Posterior cingulate gyrus (tissue), 11 donors: ENCODE measurements at regions not wholly inside any gene's neighbourhood (a gene's known extent, or its start where the extent isn't known, plus 50 kb on each side); places are given as distances from the start of the nearest gene placed in this dataset.
A peak's percentile ranks its signal among the peaks of the same experiment; 100 is the strongest.

Experiments used
- DNase-seq, 10 donors: peaks; one replicate each; pipeline versions ENCODE4 v3.0.0 to v3.0.0-alpha.2; 2020 to 2021; ENCODE audit warnings: mixed read lengths in 3 of 10
- intact Hi-C: fragments of 100-400 bp; cut with DNase I; formaldehyde crosslinking; loops from one replicate; pipeline ENCODE4 v1.15.1; 2023

DNA sequence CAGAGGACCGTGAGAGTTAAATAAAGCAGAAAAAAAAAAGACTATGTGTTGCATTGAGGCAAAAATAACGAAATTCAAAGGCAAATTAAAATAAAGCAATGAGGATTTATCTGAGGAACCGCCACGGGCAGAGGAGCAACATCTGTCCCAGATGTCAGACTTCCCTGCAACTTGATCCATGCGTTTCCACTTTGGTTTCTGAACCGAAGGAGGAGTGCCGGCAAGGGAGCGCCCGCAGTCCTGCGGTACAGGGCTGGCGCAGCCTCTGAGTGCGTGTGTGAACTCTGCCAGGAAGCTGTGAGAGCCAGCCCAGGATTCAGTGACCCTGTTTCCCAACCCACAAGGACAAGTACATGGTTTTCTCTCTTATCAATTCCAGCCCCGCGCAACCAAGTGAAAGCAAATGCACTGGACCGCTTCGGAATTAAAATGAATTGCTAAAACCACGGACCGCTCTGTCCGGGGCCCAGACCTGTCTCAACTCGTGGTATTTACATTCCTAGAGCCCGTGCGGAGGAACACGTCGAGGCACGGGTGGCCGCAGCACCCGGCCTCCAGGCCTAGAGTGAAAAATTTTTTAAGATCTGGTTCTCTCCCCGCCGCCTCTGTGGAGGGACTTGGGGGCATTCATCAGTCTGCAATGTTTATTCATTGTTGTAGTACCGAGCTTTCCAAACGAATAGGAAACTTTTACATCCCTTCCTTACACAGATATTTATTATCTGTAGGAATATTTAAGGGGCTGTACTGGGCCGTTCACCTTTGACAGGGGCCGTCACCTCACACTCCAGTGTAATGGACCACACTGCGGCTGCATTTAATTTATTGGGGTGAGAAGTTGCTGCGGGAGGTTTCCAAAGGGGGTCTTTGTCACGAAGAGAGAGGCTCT, 291.5 kb upstream of the NFE2L3 start:
- intact Hi-C loops, result no loop called here

DNA sequence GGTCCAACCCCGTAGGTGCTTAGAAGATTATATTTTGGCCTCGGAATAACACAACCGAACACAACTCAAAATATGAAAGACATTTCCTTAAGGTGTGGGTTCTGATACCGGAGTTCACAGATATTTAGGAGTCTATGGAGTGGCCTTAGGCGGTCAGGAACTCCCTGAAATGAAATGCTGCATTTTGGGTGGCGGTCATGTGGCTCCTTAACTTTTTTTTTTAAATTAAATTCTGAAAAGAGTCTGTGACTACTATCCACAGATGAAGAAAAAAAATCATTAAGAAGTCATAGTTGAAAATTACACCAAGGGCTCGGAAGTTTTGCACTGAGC, 290.9 kb upstream of the NFE2L3 start:
- intact Hi-C loops, result no loop called here
- no peak for DNase-seq

More for the DNA sequence above, 291.5 kb upstream of the NFE2L3 start:
- peak in 1 of 10 donors; percentile 70 for DNase-seq

DNA sequence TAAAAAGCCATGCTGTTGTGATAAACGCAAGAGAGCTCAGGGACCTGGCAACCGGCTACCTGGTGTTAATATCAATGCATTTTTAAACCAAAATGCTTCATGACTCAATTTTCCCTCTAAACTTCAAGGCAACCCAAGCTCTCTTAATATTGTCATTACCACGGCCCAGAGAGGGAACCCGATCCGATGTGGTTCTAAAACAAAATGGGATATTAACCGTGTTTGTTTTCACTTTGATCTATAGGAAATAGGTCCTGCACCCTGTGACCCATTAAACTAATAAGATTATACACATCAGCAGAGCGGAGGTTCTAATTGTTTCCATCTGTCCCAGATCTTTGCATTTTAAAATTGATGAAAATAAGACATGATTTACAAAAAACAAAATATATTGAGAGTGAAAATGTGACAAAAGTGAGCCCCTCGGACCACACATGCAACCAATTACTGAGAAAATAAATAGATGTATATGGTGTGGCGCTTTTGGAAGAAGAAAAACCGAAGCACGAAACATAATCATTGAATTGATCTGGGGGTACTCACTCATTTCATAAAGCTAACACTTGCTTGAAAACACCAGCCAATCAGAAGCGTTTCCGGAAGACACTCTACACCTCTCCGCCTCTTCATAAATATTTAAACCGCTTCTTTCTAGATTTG, 290.3 kb upstream of the NFE2L3 start:
- DNase-seq, result no peak
- intact Hi-C loops, result no loop called here

DNA sequence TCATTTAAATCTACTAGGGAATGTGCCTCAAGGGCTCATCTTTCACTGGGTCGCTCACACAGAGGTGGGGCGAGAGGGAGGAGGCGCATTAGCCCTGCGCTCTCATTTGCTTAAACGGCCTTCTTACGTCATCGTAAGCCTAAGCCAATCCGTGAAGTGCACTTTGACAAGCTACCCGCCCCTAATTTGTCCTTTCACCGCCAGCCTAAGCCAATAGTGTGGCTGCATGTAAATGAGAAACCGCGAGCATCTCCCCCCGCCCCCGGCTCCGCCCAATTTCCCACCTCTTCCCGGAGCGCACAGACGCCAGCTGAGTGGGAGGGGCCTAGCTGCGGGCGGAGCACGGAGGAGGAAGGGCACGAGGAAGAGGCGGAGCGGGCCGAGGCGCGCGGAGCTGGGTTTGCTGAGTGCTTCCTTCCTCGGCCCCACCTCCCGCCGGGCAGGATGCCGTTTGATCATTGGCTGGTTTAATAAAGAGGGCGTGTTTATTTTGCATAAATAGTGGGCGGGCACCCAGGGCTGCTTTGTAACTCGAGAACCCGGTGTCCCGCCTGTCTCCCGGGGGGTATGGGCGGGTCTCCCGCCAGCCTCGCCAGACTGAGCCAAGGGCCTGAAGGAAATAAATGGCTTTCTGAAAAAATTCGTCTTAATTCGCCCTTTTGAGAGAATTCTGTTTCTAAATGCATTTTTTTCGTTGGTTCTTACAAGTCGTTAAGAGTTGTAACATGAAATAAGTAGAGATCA, 289.6 kb upstream of the NFE2L3 start:
- intact Hi-C loops, result no loop called here
- DNase-seq, result peak in 3 of 10 donors; percentile 26 to 89 (median 70)

DNA sequence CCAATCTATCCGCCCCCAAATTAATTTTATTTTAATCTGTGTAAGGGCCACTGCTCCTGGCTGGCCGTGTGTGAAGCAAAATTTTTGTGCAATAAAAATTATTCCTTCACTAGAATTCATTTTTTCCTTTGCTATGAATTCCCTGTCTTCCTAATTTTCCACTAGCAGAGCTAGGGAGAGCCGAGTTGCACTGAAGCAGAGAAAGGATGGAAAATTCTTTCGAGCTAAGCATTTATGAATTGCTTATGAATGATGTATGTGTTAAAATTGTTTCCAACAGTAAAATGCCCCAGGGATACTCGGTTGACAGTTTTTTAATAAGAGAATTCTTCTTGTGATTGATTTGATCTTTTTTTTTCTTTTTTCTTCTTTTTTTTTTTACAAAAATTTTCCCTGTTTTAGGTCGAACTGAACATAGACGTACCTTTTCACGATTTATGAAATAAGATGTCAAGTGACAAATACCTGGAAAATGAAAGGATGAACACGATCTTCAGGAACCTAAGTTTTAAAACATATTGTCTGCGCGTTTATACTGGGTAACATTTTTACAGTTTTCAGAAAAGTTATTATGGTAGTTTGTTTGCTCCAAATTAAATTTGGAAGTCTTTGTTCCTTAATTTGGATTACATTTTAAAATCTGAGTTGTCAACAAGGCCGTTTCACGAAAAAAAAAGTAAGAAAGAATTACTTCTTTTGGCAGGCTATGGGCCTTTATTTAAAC, 288.8 kb upstream of the NFE2L3 start:
- DNase-seq, result no peak
- intact Hi-C loops, result no loop called here

DNA sequence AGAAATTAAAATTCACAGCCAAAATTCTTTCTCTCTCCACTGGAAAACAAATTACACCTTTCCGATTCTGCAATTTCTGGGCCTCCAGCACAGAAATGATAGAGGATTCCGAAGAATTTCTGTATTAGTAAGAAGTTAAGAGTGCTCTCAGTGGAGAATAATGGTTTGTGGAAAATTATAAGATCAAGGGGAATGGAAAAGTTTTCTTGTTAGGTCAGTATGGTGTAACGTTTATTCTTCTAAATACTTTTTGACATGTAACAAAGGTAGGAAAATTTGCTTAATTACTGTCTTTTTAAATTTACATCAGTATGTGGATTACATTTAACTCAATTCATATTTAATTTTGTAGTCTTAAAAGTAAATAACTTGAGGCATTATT, 288.3 kb upstream of the NFE2L3 start:
- no peak for DNase-seq
- intact Hi-C loops, result no loop called here

DNA sequence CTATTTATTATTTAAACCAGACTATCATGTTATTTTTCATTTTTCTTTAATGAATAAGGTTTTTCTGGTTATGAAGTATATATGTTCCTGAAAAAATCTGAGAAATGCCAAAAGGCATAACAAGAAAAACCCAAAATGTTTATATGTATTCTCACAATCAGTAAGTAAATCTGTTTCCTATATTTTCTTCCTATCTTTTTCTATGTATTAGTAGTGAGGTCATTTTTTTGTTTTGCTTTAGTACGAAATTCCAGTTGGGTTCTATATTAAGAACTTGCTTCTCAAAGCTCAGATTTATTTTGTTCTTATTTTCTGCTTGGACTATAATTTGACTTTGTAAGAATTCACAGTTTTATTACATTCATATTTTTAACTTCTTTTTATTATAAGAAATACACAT, 287.5 kb upstream of the NFE2L3 start:
- intact Hi-C loops, result no loop called here
- no peak for DNase-seq

DNA sequence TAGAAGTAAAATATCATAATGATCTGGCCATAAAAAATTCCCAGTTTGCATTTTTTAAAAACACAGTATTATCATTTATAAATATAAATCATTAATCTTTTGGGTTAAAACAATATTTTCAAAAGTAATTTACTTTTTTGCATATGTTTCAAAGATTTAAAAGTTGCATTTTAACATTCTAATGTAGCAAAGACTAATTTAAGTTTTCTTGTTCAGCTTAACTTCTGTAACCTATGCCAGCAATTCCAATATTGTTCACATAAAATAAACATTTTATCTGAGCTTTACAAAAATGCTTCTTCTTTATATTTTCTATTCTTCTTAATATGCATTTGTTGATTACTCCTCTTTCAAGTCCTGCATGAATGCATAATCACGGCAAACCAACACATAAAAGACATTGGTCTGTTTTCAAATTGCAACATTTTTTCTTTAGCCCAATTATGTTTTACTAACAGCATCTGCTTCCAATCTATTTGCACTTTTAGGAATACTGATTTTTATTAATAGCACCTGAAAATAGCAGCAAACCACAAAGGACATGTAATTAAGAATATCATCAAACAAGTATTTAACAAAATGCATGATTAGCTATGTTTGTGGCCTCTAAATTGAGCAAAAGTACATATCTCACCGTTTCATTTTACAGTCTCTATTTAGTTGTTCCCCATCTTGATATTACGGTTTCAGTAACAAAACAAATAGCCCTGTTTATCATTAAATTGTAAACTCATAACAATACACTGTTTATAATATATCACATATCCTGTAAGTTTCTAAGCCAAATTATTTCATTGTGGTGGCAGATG, 286.9 kb upstream of the NFE2L3 start:
- intact Hi-C loops, result no loop called here

DNA sequence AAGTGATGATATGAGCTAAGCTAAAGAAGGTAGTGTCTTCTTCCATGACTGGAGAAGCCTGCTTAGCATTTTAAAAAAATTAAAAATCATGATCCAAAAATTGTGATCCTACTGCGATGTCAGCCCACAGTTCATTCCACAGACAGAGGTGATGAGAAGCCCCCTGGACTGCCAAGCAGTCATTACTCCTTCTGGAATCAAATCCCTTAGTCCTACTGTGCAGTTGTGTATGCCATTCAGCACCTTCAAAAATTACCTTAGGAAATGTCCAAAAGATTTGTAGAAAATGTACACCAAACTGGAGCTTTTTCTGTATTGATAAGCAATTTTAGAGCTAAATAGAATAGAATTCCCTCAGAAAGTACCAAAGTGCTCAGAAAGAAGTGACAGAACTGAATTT, 283.5 kb upstream of the NFE2L3 start:
- DNase-seq, result no peak
- intact Hi-C loops, result no loop called here

More for the DNA sequence above, 286.9 kb upstream of the NFE2L3 start:
- no peak for DNase-seq

DNA sequence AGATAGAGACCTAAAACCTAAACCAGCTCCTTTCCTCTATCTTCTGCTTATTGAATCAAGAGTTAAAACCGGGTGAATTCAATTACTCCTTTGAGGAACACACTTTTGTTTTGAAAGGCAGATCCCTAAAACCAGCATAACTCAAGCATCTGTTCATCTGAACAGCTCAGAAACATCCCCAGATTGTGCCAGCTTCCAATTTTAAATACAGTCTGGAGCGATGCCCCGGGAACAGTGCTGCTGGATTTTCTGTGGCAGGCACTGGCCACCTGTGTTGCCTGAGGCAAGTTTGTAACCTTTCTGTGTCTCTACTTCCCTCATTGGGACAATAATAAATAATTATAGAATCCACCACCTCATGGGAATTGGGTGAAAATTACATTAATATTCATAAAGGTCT, 281.4 kb upstream of the NFE2L3 start:
- intact Hi-C loops, result no loop called here
- DNase-seq, result no peak

DNA sequence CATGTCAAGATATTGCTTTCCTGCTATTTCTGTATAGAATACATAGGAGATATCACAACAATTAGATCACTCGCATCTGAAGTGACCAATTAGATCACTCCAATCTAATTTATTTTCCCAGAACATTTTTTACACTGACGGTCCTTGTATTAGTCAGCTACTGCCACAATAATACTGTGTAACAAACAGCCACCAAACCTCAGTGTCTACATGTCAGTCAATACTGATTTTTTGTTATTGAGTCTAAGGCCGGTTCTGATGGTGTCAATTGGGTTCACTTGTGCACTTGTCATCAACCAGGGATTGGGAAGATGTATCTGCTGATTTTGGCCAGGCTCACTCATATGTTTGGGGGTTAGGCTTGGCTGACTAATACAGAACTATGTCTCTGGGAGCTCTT, 275.9 kb upstream of the NFE2L3 start:
- intact Hi-C loops, result no loop called here
- no peak for DNase-seq

DNA sequence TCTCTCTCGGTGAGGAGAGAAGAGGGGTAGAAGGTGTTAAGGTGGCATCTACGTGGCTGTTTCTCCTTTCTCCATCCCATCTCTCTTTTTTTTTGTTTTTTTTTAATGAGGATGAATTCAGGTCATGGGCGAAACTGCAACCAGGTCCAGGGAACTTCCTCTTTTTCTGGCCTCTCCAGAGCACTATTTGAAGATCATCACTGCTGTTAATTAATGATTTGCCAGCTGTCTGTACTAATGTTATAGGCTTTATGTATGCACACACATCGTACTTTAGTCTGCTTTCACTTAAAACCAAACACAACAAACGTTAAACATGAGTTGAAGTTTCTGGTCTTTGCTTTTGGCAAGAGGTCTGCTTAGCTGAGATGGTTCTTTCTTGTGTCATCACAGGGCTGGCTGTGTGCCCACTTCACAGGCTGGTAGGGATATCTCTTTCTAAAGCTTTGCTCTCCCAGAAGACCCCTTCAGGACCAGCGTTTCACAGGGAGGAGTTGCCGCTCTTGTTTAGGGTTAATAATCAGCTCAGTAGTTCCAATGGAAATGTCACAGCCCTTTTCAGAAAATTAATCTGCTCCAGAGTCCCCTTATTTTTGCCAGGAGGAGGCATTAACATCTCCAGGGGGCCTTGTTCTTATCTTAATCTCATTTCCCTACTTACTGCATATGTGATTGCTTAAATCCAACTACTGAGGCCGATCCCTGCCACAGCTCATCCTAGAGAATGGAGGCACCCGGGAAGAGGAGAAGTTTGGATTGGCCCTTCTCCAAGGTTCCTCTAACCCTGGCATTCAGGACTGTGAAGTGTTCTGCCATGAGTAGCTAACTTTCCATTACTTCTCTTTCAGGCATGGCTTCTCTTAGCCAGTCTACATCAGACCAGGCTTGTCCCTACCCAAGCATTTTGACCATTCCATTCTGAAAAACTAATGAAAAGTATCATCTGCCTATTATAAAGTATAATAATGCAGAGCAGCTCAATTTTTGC, 273.9 kb upstream of the NFE2L3 start:
- intact Hi-C loops, result no loop called here
- DNase-seq, result no peak

DNA sequence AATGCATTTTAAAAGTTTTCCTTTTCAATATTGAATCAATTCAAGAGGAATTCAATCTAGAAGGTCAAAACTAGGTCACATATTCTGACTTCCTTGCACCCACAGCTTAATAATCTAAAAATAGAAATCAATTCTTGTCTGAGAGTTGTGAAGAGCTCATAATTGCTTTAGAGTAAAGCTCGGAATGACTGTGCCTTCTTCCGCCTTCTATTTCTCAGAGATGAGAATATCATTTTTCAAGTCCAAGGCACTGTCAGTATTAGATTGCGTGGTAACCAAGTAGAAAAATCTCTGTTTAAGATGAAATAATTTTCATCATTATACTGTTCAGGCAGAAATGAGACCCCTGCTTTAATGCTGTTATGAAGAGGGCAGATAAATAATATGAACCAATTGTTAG, 272.2 kb upstream of the NFE2L3 start:
- DNase-seq, result no peak
- intact Hi-C loops, result no loop called here

DNA sequence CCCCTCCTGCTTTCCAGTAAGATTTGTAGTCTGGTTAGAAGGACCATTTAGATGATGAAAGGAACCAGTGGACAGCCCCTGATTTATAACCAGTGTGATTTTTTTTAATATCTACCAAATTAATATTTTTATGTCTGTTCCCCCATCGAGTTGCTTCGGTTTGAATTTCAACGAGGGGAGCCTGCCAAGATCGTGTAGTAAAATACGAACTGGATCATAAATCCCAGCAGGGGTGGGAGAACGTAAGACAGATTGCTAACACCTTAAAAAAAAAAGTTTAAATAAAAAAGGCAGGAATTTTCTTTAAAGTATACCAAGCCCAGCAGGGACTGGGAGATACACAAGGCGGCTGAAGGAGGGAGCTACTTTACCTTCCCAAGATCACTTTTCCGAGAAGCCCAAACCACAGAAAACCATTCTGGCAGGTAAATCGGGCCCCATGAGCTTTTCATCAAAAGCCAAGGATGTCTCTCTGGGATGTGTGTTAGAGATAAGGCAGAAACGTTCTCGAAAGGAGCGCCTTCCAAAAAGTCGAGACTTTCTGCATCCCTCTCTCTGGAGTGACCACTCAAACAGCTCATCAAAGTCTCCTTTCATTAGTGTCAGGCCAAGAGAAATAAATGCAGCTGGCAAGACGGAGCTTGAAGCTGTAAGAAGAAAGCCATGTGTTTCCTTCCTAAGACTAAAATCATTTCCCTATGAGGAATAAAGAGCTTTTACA, 270.5 kb upstream of the NFE2L3 start:
- no peak for DNase-seq
- intact Hi-C loops, result no loop called here

DNA sequence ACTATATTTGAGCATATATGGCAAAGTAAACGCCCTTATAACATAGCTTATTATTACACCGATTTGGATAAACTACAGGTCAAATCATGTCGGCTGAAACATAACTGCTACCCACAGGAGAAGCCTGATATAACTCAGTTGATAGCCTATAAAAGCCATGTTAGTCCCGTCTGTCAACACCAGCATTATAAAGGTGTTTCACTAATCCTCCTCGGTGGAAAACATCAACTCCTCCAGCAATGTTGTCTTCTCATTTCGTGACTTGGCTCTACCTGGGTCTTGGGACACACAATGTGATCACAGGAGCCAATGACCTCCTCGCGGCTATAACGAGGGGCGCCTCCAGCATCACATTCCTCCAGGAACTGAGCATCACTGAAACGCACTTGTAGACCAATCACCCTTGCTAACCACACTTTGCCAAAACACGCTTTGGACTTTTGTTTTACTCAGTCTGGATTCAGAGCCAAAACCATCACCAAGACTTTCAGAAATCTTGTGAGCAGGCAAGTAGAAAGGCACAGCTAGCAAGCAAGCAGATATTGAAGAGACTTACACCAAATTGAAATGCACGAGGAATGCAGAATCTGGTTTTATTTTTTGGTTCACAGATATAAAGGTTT, 269.7 kb upstream of the NFE2L3 start:
- intact Hi-C loops, result no loop called here
- DNase-seq, result no peak

DNA sequence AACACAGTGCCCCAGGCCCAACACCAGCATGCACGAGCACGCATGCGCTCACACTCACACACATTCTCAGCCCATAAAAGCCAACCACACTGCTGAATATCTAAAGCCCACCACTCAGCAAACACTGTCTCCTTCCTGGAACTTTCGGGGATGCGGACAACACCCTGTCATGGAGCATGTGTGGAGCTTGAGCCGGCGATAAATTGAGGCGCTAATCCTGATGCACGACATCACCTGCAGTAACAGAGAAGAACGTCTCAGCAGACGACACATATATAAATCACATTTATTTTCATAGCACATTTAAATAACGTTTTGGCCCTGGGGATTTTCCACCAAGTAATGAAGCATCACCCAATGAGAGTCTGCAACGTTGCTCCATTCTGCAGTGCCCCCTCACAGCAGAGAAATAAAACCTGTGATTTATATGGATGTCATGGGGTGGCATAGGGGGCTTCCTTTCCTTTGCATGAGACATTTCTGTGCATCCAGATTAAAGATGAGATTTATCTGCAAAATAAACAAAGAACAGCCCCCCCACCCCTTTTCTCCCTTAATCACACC, 267.7 kb upstream of the NFE2L3 start:
- DNase-seq, result no peak
- intact Hi-C loops, result no loop called here

DNA sequence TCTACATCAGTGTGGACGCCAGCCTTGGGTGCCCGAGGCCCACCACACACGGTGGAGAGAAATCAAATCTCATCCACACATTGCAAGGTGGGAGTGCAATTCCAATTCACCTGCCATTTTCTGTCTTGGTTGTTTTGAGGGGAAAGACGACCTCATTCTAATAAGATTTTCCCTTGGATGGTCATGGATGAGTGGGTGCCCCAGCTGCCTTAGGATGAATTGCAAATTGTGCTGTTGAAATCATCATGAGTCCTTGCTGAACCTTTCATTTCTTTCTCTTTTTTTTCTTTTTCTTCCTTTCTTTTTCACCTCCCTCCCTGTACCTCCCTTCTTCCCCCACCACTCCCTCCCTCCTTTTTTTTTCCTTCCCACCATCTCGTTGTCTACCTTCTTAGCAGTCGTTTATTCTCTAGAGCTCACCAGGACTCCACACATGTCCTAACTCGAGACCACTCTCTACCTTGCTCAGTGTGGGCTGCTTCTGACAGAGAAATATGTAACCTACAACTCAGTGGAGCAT, 266.9 kb upstream of the NFE2L3 start:
- no peak for DNase-seq
- intact Hi-C loops, result no loop called here
